ENCODE measurements at regions not wholly inside any gene's neighbourhood (a gene's known extent, or its start where the extent isn't known, plus 50 kb on each side); places are given as distances from the start of the nearest gene placed in this dataset.

DNA sequence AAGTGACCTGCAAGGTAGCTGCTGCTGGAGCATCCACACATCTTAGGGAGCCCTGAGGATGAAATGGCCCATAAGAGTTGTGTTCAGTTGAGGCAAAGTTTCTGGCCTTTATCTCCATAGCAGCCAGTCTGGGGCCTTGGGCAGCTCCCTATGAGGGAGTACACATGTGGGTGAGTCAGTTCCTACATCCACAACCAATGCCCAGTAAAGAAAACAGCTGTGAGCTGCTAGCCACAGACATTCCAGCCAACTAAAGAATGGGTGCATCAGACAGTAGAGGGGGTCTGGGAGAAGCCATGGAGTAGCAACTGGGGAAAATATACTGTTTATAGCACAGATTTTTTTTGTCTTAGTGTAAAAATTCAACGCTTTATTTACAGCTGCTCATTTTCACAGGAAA lies 720.7 kb downstream of the TLE1 start:
- CTCF ChIA-PET, result no interaction called here
- POLR2A ChIA-PET, result interaction anchor here (0.7 kb wide), 1 partner anchor 271 kb away, joined by 4 read pairs; no protein-coding TSS in a partner anchor

DNA sequence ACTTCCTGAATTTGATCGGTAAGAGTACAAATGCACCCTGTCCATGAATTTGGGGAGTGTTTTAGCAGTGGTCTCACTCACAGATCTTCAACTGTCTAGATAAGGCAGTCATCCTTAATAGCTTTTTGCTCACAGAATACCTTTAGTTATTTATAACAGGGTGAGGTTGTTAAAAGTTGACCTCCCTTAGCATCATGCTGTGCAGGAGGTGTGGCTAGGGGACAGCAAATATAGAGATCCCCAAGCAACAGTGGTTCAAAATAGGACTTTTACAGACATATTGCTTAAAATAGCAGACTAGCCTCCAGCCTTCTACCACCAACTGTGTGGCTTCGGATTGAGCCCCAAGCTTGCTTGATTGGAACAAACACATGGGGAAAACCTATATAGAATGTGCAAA lies 724.4 kb downstream of the TLE1 start:
- ChIA-PET POLR2A (no interaction called here), CTCF (no interaction called here)

DNA sequence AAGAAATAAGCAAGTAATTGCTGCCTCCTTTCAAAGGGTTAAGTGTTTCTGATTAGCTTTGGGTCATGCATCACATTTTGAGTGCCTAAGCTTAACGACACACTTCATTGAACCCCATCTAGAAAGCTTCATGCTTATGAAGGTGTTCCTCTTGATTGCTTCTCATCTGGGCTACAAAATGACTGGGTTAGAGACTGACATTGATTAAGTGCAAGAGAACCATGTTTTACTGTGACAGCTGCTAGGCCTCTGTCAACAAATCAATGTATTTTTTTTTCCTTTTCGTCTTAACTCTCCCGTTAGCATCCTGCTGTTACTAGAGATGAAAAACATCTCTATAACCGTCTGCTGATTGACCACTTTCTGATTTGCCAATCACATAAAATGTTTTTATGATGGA lies 725.0 kb downstream of the TLE1 start:
- ChIA-PET POLR2A (no interaction called here), CTCF (no interaction called here)

DNA sequence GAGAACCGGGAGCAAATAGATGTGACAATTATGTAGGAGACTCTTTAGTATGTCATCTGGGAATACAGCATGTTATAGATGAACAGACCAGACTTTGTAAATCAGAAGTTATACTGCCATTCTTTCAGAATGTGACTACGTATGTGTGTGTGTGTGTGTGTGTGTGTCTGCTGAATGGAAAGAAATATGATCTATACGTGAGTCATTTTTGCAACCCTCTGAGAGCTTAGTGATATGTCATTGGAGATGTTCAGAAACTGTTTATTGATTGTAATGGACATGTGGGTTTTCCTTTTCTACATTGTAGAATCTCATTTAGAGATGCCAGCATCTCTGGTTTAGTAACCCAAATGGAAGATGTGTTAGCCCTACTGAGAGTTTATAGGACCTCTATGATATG lies 731.5 kb downstream of the TLE1 start:
- CTCF ChIA-PET, result no interaction called here
- POLR2A ChIA-PET, result no interaction called here

DNA sequence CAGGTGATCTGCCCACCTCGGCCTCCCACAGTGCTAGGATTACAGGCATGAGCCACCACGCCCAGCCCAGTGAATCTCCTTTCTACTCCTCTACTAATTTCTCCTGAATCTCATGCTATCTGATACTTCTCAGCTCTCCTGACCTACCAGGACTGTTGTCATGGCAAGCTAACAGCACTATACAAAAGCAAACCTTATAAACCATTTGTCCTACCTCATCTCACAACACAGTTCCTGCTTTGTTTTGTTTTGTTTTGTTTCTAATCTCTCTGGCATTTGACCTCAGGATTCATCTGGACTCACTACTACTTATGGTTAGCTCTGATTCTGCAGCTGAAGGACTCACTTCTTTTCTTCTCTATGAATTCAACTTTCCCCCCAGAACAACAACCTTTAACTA lies 734.8 kb downstream of the TLE1 start:
- POLR2A ChIA-PET, result no interaction called here
- CTCF ChIA-PET, result no interaction called here

DNA sequence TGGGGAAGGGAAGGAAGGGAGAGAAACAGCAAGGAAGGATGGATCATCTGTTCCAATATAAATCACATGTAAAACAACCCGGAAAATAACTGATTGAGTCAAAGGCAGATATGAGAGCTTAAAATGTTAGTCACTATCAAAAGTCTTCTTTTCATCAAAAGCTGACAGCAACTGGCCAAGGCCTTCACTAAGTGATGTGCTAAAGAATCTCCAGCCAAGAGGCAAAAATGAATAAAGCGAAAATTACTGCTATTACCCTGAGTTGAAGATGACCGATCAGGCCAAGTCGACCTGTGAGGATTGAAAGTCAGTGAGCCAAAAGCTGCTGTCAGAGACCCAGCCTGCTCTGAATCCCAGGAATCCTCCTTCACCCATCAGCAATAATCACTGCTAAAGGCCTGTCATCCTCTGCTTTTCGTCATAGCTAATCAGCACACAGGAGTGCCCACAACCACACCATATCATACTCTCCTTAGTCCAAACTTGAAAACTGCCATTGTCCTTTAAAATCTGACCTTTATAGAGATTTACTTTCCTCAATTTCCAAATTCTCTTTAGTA lies 736.9 kb downstream of the TLE1 start:
- ChIA-PET POLR2A (no interaction called here), CTCF (no interaction called here)

DNA sequence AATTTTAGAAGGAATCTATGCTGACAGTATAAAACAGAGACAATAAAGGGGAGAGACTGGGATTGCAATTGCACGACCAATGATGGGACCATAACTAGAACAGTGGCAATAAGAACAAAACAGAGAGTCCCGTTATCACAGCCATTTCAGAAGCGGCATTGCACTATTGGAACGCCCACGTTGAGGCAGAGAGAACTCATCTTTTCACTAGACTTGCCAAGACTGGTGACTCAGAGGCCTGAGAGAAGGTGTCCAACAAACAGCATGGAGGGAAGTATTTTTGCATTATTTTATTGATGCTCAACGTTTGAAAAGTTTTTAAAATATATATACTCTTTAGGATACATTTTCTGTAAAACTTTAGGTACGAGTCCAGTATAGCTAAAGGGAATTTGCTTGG lies 737.7 kb downstream of the TLE1 start:
- POLR2A ChIA-PET, result no interaction called here
- CTCF ChIA-PET, result no interaction called here

DNA sequence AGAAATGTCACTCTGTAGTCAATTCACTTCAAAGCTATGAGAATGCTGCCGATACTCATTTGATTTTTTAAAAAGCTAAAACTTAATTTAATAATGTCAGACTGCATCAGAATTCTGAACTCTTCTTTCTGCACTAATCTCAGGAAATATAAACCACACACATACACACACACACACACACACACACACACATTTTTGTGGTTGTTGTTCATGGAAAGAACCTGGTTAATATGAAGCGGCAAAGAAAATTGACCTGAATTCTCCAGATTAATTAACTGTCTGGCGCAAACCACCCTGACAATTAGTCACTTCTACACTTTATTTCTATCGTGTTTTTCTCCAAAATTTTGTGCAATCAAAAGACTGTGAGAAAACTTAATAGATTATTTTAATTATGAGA lies 740.5 kb downstream of the TLE1 start:
- CTCF ChIA-PET, result no interaction called here
- POLR2A ChIA-PET, result no interaction called here

DNA sequence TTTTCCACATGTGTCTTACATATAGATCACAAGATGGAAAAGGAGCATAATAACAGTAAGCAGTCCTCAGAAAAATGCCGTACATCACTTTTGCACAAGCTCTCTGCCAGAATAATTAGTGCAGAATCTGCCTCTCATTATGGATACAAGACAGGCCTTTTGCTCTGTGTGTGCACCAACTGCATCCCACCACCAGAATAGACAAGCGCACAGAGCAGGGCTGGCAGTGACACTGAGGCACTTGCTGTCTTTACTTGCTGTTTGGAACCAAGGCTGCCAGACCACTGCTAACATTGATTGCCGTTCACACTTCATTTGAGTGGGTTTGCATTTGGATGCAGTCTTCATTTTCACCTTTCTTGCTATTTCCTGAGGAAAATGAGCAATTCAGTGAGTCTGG lies 741.3 kb downstream of the TLE1 start:
- ChIA-PET POLR2A (no interaction called here), CTCF (no interaction called here)

DNA sequence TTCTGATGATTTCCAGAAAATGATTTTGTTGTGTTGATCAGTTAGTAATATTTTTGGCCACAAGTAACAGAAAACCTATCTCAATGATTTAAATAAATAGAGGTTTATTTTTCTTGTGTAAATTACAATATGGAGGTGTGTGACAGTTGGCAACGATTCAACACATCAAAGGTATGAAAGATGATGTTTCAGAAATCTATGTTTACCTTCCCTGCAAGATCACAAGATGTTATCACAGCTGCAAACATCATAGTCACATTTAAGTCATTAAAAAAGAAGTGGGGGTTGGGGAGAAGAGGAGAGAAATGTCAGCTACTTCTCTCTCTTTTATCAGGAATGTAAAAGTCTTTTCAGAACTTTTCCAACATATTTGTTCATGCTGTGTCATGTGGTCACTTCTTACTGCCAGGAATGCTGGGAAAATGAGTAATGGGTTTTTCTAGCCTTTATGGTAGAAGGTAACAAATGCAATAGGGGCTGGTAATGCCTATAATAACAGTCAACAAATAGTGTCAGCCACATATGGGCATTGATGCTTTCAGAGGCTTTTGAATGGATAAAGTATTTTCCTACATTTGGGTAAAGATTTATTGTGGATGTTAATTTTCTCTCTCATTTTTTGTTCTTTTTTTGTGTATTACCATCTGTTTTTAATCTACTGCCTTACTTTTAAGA lies 742.7 kb downstream of the TLE1 start:
- ChIA-PET CTCF (no interaction called here), POLR2A (no interaction called here)

DNA sequence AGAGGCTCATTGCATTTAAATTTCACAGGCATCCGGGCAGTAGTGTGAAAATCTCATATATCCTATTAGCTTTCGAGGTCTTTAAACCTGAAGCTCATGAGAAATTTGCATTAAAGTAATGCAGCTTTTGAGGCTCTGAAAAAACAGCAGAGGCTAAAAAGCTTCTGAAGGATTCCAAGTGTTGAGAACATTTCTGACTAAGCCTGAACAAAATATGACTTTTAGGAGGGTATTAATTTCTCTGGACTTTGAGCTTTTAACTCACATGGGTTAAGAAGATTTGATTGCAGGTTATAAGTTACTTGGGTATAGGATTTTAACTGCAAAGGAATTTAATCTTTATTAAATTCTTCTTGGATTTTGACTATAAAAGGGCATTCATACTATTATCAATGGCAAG lies 743.9 kb downstream of the TLE1 start:
- CTCF ChIA-PET, result no interaction called here

DNA sequence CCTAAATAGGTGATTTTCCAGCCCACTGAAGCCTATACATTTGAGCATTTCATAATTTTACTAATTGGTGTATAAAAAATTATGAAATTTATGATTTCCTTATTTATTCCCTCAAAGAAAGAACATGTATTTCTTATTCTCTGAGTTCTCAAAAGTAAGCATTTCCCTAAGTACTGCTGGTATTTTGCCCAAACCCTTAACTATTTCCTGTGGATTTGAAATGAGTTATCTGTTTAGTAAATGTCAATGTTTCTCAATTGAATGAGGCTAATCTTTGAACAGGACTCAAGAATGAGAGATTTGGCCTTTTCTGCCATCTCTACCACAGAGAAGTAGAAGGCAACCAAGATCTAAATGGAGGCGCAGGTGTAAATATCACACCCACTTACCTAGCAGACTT lies 751.7 kb downstream of the TLE1 start:
- POLR2A ChIA-PET, result no interaction called here
- CTCF ChIA-PET, result no interaction called here

More for the DNA sequence above, 743.9 kb downstream of the TLE1 start:
- POLR2A ChIA-PET, result no interaction called here

DNA sequence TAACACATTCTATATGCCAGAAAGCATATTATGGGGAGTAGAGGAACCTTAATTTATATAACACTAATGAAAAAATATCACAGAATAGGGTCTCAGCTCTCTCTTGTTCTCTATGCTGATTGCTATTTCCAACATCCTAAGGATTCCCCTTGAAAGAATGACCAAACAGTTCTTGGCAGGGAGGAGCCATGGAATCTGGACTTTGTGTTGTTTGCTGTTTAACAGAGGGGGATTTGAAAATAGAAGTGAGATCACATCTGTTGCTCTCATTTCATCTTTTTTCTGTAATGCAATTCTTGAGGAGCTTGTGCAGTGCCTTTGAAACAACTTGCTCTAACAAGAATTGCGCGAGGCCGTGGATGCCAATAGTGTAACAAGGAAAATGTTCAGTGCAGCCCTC lies 755.3 kb downstream of the TLE1 start:
- CTCF ChIA-PET, result no interaction called here
- POLR2A ChIA-PET, result no interaction called here

DNA sequence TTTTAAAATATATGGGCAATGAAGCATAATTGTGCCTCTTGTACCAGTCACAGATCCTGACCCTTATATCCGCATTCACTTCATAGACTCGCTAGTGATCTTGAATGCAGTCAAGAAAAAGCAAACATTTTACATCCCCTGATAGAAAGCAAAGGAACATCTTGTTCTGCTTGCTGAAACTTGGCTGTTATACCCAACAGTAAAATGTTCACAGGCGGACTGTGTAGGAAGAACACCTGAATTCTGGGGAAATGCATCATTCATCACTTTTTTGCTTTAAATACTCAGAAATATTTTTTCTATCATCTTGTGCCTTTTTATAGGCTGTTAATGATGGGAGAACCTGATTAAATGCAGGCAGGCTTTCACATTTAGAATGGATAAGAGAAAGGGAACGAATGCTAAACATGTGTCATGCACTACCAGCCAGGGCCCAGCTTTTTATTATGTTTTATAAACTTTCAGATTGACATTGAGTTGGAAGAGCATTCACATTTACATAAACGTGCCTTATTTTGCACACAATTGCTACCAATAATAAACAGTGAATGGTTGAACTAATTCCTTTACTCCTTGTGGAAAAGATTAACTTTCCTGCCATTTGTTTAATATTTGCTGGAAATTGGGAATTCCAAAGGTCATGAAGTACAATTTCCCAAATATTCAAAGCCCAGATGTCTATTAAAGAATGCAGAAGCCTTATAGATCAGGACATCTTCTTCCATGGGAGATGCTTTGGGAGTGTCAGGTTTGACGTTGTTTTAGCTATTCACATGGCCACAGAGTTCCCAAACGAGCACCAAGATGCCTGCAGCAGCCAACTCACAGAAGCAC lies 756.2 kb downstream of the TLE1 start:
- POLR2A ChIA-PET, result no interaction called here
- CTCF ChIA-PET, result no interaction called here

DNA sequence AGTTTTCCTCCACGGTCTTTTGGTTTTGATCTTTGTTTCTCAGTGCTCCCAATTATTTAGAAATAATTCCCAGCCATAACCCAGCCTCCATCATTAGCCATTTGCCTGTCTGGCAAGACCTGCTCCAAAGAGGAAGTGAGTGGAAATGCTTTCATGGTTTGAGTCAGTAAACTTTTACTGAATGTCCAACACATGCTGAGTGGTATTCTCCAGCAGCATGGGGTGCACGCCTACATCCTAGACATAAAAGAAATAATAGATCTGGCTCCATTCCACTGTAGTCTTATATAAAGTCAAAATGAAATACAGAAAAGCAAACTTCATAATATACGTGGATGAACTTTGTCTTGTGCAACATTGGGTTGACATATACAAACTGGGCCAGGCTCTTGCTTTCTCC lies 757.2 kb downstream of the TLE1 start:
- POLR2A ChIA-PET, result no interaction called here
- CTCF ChIA-PET, result no interaction called here

DNA sequence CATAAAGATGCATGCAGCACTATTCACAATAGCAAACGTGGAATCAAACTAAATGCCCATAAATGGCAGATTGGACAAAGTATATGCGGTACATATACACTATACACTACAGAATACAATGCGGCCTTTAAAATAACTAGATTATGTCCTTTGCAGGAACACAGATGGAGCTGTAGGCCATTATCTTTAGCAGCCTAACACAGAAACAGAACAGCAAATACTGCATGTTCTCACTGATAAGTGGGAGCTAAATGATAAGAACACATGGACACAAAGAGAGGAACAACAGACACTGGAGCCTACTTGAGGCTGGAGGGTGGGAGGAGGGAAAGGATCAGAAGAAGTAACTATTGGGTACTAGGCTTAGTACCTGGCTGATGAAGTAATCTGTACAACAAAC lies 758.2 kb downstream of the TLE1 start:
- ChIA-PET POLR2A (no interaction called here), CTCF (no interaction called here)

DNA sequence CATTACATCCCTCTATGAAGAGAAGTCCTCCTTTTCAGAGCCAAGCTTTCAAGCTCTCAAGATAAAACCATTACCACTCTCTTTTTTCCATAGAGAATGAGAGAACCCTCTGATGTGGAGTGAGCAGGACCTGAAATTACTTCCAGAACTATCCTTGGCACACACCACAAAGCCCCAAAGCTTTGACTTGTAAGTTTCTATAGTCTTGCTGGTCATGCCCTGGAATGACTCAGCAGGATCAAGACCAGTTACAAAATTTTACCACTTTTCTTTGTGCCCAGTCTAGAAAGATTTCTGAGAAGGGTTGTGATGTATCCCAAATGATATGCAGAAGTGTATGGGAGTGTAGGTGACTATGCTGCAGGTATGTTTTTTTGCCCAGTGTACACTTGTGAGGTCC lies 760.6 kb downstream of the TLE1 start:
- CTCF ChIA-PET, result no interaction called here
- POLR2A ChIA-PET, result no interaction called here

DNA sequence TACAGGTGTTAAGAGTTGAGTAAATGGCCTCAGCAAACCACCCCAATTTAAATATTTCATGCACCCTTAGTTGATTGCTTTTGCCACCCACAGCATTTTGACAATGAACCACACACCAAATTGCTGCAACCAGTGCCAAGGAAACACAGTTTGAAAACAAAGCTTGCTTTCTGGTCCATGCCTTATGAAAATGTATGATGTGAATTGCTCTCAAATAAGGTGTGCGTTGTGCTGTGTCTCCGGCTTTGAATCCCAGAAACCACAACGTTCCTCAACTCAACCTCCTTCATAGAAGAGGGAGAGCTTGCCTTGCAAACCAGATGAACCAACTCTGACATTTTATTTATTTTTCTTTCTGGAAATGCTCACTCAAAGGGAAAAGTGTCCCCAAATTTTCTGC lies 762.7 kb downstream of the TLE1 start:
- ChIA-PET CTCF (no interaction called here), POLR2A (no interaction called here)

DNA sequence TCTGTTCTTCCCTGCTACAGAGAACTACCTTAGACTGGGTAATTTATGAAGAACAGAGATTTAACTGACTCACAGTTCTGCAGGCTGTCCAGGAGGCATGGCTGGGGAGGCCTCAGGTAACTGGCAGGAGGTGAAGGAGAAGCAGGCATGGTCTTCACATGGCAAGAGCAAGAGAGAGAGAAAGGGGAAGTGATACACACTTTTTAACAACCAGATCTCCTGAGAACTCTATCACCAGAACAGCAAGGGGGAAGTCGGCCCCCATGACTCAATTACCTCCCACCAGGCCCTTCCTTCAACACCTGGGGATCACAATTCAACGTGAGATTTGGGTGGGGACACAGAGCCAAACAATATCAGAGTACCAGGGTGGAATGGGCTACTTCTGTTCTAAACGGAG lies 766.8 kb downstream of the TLE1 start:
- CTCF ChIA-PET, result no interaction called here
- POLR2A ChIA-PET, result no interaction called here

DNA sequence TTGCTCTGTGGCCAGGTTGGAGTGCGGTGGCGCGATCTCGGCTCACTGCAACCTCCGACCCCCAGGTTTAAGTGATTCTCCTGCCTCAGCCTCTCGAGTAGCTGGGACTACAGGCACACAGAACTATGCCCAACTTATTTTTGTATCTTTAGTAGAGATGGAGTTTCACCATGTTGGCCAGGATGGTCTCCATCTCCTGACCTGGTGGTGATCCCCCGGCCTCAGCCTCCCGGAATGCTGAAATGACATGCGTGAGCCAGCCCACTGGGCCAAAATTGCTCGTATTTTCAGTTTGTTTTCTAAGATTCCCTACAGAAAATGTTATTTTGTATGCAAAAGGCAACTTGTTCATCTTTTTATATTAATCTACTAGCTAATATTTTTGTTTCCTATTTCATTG lies 782.6 kb downstream of the TLE1 start:
- ChIA-PET CTCF (no interaction called here), POLR2A (no interaction called here)

DNA sequence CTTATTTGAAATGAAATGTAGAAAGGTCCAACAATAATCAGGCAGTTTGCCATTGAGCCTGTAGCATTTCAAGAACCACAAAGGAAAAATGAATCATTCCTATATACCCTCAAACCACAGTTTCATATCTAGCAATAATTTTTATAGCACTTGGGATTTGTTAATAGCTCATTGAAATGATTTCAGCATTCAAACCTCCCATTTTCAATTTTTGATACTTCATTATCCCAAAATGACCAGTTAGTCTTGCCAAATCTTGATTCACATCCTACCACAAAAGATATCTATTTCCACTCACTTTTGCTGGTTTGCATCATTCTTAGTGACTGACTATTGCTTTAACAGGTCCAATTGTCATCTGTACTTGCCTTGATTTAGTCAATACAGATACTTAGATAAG lies 790.1 kb downstream of the TLE1 start:
- ChIA-PET POLR2A (no interaction called here), CTCF (no interaction called here)

DNA sequence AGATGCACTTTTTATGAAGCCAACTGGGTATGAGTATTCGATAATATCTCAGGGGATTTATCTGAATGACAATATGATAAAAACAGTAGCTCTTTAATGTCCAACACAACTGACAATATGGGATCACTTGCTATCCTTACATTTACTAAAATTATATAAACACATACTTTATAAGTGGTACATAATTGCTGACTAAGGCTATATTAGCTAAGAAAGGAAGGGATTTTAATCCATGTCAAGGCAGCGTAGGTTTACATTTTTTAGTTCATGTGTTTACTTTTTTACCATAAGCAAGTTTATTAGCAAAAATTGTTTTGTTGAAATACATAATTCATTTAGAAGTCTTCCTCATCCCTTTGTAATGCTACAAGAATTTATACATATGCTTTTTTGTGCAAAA lies 796.2 kb downstream of the TLE1 start:
- CTCF ChIA-PET, result no interaction called here

More for the DNA sequence above, 796.2 kb downstream of the TLE1 start:
- POLR2A ChIA-PET, result no interaction called here
